T-cell (primary cell): ENCODE measurements at regions not wholly inside any gene's neighbourhood (a gene's known extent, or its start where the extent isn't known, plus 50 kb on each side); places are given as distances from the start of the nearest gene placed in this dataset.

Source experiments
- ATAC-seq, 4 experiments: fragments of 200-7000 bp in 3 of 4; fragments of 150-1000 bp in 1 of 4; cut with Tn5 transposase; replicated peaks in 1 of 4; 1 replicate in 3 of 4; 2 replicates in 1 of 4; pipeline ENCODE4 v1.10.0; 2021; ENCODE audit warnings: moderate library complexity in 3 of 4, mild to moderate bottlenecking in 2 of 4, moderate number of reproducible peaks in 1 of 4
- CTCF ChIA-PET, 2 donors: fragments of 300-600 bp; sonication (Branson Sonifier 250); formaldehyde crosslinking; loops; one replicate each; lab custom pipeline; 2022; ENCODE audit warnings: antibody characterized with exemption in 2 of 2; lab: Charles Lee
- POLR2A ChIA-PET, 2 donors: fragments of 300-600 bp; sonication (Branson Sonifier 250); formaldehyde crosslinking; loops; one replicate each; lab custom pipeline; 2022; ENCODE audit warnings: antibody characterized with exemption in 2 of 2; lab: Charles Lee
- DNase-seq, 35 experiments: peaks; one replicate each; pipeline versions ENCODE4 v3.0.0 to v3.0.0-alpha.2; 2013 to 2023
- H3K27ac ChIP-seq: one replicate; pipeline ENCODE4 v1.5.1; 2013; ENCODE audit warnings: low read length
- H3K27me3 ChIP-seq, 2 experiments: replicated peaks in 1 of 2; 1 replicate in 1 of 2; 2 replicates in 1 of 2; pipeline versions ENCODE4 v1.6.1 to v1.7.0; 2013; ENCODE audit warnings: low read length in 1 of 2, mixed read lengths in 1 of 2; ENCODE audit not compliant: control insufficient read depth in 2 of 2, insufficient read depth in 2 of 2; ENCODE audit errors: extremely low read depth in 1 of 2
- H3K36me3 ChIP-seq, 2 donors: 1 replicate in 1 of 2; 2 replicates in 1 of 2; pipeline versions ENCODE4 v1.6.1 to v1.7.0; 2013; ENCODE audit warnings: low read length in 1 of 2; ENCODE audit not compliant: control insufficient read depth in 2 of 2, insufficient read depth in 1 of 2; ENCODE audit errors: extremely low read depth in 1 of 2
- H3K4me1 ChIP-seq, 2 experiments: 1 replicate in 1 of 2; 2 replicates in 1 of 2; pipeline versions ENCODE4 v1.6.1 to v1.7.0; 2013; ENCODE audit warnings: low read length in 2 of 2, mixed read lengths in 1 of 2; ENCODE audit not compliant: insufficient read depth in 2 of 2, control insufficient read depth in 1 of 2; ENCODE audit errors: extremely low read depth in 1 of 2
- H3K4me3 ChIP-seq, 2 donors: 1 replicate in 1 of 2; 2 replicates in 1 of 2; pipeline versions ENCODE4 v1.5.1 to v1.7.0; 2013; ENCODE audit warnings: mild to moderate bottlenecking in 2 of 2, low read length in 1 of 2, moderate library complexity in 1 of 2; ENCODE audit not compliant: control insufficient read depth in 1 of 2; ENCODE audit errors: extremely low read depth in 1 of 2
- H3K9me3 ChIP-seq: 2 replicates; pipeline ENCODE4 v1.7.0; 2013
- H3K27ac Mint-ChIP-seq, 2 donors: one replicate each; pipeline ENCODE4 v1.8.0; 2020 to 2021; ENCODE audit warnings: mild to moderate bottlenecking in 2 of 2, mixed read lengths in 2 of 2
- H3K27me3 Mint-ChIP-seq, 2 donors: one replicate each; pipeline ENCODE4 v1.8.0; 2021 to 2022; ENCODE audit warnings: mixed read lengths in 2 of 2
- H3K36me3 Mint-ChIP-seq: one replicate; pipeline ENCODE4 v1.8.0; 2021; ENCODE audit warnings: mixed read lengths
- H3K4me1 Mint-ChIP-seq, 3 donors: one replicate each; pipeline ENCODE4 v1.8.0; 2020 to 2022; ENCODE audit warnings: mixed read lengths in 3 of 3, mild to moderate bottlenecking in 1 of 3
- H3K4me3 Mint-ChIP-seq, 3 donors: one replicate each; pipeline ENCODE4 v1.8.0; 2020 to 2022; ENCODE audit warnings: mild to moderate bottlenecking in 3 of 3, mixed read lengths in 3 of 3, moderate library complexity in 3 of 3
- H3K9me3 Mint-ChIP-seq, 3 donors: one replicate each; pipeline ENCODE4 v1.8.0; 2020 to 2022; ENCODE audit warnings: mixed read lengths in 3 of 3
- WGBS: methylation state at CpG from one replicate; pipeline ENCODE4 v1.1.5; 2013; ENCODE audit warnings: missing lambda C conversion rate; ENCODE audit not compliant: insufficient coverage; 5-methylcytosine and 5-hydroxymethylcytosine counted together

- H3K4me1 Mint-ChIP-seq, result peaks cover 0 to 10% (median 0%) of the 10 kb centered on the region in 3 donors
- ChIA-PET POLR2A (no interaction called here), CTCF (no interaction called here)
- H3K27me3 Mint-ChIP-seq, result peaks cover 0 to 2% of the 10 kb centered on the region in 2 donors
- H3K36me3 Mint-ChIP-seq, result no peaks in the 10 kb centered on the region
- Histone ChIP-seq H3K27me3 (no peaks in the 10 kb centered on the region), H3K36me3 (no peaks in the 10 kb centered on the region), H3K9me3 (no peaks in the 10 kb centered on the region), H3K4me1 (peaks cover 0 to 2% of the 10 kb centered on the region in 2 experiments), H3K27ac (no peak overlapping the region), H3K4me3 (no peak overlapping the region)
- ATAC-seq (no peak), DNase-seq (no peak)
- WGBS, result 71% methylated on average over 1 of the region's 2 CpGs
- H3K4me3 Mint-ChIP-seq, result no peak overlapping the region
- peaks cover 0 to 9% (median 0%) of the 10 kb centered on the region in 3 donors for H3K9me3 Mint-ChIP-seq
- no peak overlapping the region for H3K27ac Mint-ChIP-seq
Observed at GRCh38 chr16:79748629-79749028, 148.1 kb upstream of the MAF start.

GRCh38 chr16:79747688-79748087 is 147.2 kb upstream of the MAF start:
- Mint-ChIP-seq H3K27me3 (no peaks in the 10 kb centered on the region), H3K36me3 (no peaks in the 10 kb centered on the region), H3K27ac (no peak overlapping the region), H3K4me1 (peaks cover 0 to 10% (median 0%) of the 10 kb centered on the region in 3 donors), H3K9me3 (peaks cover 0 to 9% (median 0%) of the 10 kb centered on the region in 3 donors), H3K4me3 (no peak overlapping the region)
- no peak for ATAC-seq
- no peaks in the 10 kb centered on the region for H3K9me3 ChIP-seq
- WGBS, result 94% methylated on average over 2 of the region's 6 CpGs
- H3K27me3 ChIP-seq, result no peaks in the 10 kb centered on the region
- H3K4me3 ChIP-seq, result no peak overlapping the region
- CTCF ChIA-PET, result interaction anchor here in 1 of 2 donors (1.1 kb wide), 1 partner anchor 22 kb away, joined by 3 read pairs; no protein-coding TSS in a partner anchor
- no peaks in the 10 kb centered on the region for H3K36me3 ChIP-seq
- H3K4me1 ChIP-seq, result peaks cover 0 to 2% of the 10 kb centered on the region in 2 experiments
- no peak for DNase-seq
- no peak overlapping the region for H3K27ac ChIP-seq
- POLR2A ChIA-PET, result no interaction called here

DNA sequence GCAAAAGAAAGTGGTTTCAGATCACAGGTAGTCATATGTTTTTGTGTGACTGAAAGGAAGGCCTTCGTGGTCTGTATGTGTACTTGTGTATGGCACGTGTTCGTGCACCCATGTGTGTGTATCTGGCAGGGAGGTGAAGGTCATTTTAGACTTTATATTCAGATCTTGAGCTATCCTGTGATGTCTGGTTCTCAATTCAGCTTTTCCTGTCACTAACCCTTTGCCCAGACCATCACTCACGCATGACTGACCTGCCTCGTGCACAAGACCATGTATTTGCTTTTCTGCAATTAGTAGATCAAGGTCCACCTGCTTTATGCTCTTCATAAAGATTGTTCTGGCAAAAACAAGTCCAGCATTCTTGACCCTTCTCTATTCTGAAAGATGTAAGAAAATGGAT is 139.7 kb upstream of the MAF start:
- Mint-ChIP-seq H3K9me3 (peaks cover 0 to 10% (median 0%) of the 10 kb centered on the region in 3 donors), H3K36me3 (no peaks in the 10 kb centered on the region), H3K27ac (no peak overlapping the region), H3K4me3 (no peak overlapping the region), H3K27me3 (peaks cover 3 to 12% of the 10 kb centered on the region in 2 donors), H3K4me1 (no peaks in the 10 kb centered on the region)
- no peak for DNase-seq
- no peak for ATAC-seq
- no peak overlapping the region for H3K27ac ChIP-seq
- H3K4me3 ChIP-seq, result no peak overlapping the region
- no peaks in the 10 kb centered on the region for H3K36me3 ChIP-seq
- ChIA-PET POLR2A (no interaction called here), CTCF (no interaction called here)
- no peaks in the 10 kb centered on the region for H3K4me1 ChIP-seq
- H3K27me3 ChIP-seq, result no peaks in the 10 kb centered on the region
- WGBS, result 93% methylated on average over 3 of the region's 5 CpGs
- H3K9me3 ChIP-seq, result no peaks in the 10 kb centered on the region

- Mint-ChIP-seq H3K4me1 (no peaks in the 10 kb centered on the region), H3K27me3 (peaks cover 8 to 17% of the 10 kb centered on the region in 2 donors), H3K27ac (no peak overlapping the region), H3K9me3 (peaks cover 0 to 15% (median 0%) of the 10 kb centered on the region in 3 donors), H3K36me3 (no peaks in the 10 kb centered on the region), H3K4me3 (no peak overlapping the region)
- Histone ChIP-seq H3K4me1 (no peaks in the 10 kb centered on the region), H3K27ac (no peak overlapping the region), H3K9me3 (no peaks in the 10 kb centered on the region), H3K36me3 (no peaks in the 10 kb centered on the region), H3K27me3 (peaks cover 0 to 4% of the 10 kb centered on the region in 2 experiments), H3K4me3 (no peak overlapping the region)
- DNase-seq (no peak), ATAC-seq (no peak)
- POLR2A ChIA-PET, result no interaction called here
- CTCF ChIA-PET, result no interaction called here
Observed at GRCh38 chr16:79735271-79735670, 134.7 kb upstream of the MAF start.

- DNase-seq (no peak), ATAC-seq (no peak)
- Mint-ChIP-seq H3K9me3 (peaks cover 0 to 15% (median 0%) of the 10 kb centered on the region in 3 donors), H3K27me3 (peaks cover 9 to 17% of the 10 kb centered on the region in 2 donors), H3K4me3 (no peak overlapping the region), H3K4me1 (no peaks in the 10 kb centered on the region), H3K36me3 (no peaks in the 10 kb centered on the region), H3K27ac (no peak overlapping the region)
- no peak overlapping the region for H3K27ac ChIP-seq
- H3K27me3 ChIP-seq, result peaks cover 0 to 4% of the 10 kb centered on the region in 2 experiments
- H3K4me3 ChIP-seq, result no peak overlapping the region
- ChIA-PET POLR2A (no interaction called here), CTCF (no interaction called here)
- H3K9me3 ChIP-seq, result no peaks in the 10 kb centered on the region
- no CpG with 5 or more reads among the region's 2 CpGs for WGBS
- no peaks in the 10 kb centered on the region for H3K4me1 ChIP-seq
- H3K36me3 ChIP-seq, result no peaks in the 10 kb centered on the region
Observed at GRCh38 chr16:79734721-79735120, 134.2 kb upstream of the MAF start.

GRCh38 chr16:79728923-79729240 is 128.3 kb upstream of the MAF start:
- Histone ChIP-seq H3K27ac (no peak overlapping the region), H3K27me3 (peaks cover 0 to 3% of the 10 kb centered on the region in 2 experiments), H3K36me3 (no peaks in the 10 kb centered on the region), H3K4me1 (no peaks in the 10 kb centered on the region), H3K4me3 (no peak overlapping the region), H3K9me3 (no peaks in the 10 kb centered on the region)
- H3K9me3 Mint-ChIP-seq, result peaks cover 0 to 5% (median 0%) of the 10 kb centered on the region in 3 donors
- POLR2A ChIA-PET, result no interaction called here
- DNase-seq (no peak), ATAC-seq (no peak)
- no peak overlapping the region for H3K27ac Mint-ChIP-seq
- no CpG with 5 or more reads among the region's 2 CpGs for WGBS
- CTCF ChIA-PET, result no interaction called here
- H3K36me3 Mint-ChIP-seq, result no peaks in the 10 kb centered on the region
- peaks cover 0 to 4% of the 10 kb centered on the region in 2 donors for H3K27me3 Mint-ChIP-seq
- H3K4me3 Mint-ChIP-seq, result no peak overlapping the region
- no peaks in the 10 kb centered on the region for H3K4me1 Mint-ChIP-seq
